ENCODE measurements at regions not wholly inside any gene's neighbourhood (a gene's known extent, or its start where the extent isn't known, plus 50 kb on each side); places are given as distances from the start of the nearest gene placed in this dataset.

- TF ChIP-seq CTCF (IDR thresholded peaks at IDR 0.05; ENCODE audit: insufficient read depth, low read depth, low read length): no peak
- POLR2A ChIA-PET: no interaction called here
- H3K36me3 ChIP-seq (ENCODE audit: control insufficient read depth, insufficient read depth, low read length): no peaks in the 10 kb centered on the region
- DNase-seq (ENCODE audit: low read depth): no peak
- CTCF ChIA-PET: no interaction called here
- H3K4me3 ChIP-seq (ENCODE audit: low read depth, low read length): no peak overlapping the region
- H3K27me3 ChIP-seq (ENCODE audit: control insufficient read depth, insufficient read depth, low read length): no peaks in the 10 kb centered on the region
Measured at GRCh38 chrX:64097891-64098290, 107.6 kb downstream of the AMER1 start.

GRCh38 chrX:64093761-64094160, 111.7 kb downstream of the AMER1 start:
- Histone ChIP-seq H3K4me3 (ENCODE audit: low read depth, low read length) (no peak overlapping the region), H3K36me3 (ENCODE audit: control insufficient read depth, insufficient read depth, low read length) (no peaks in the 10 kb centered on the region), H3K27me3 (ENCODE audit: control insufficient read depth, insufficient read depth, low read length) (no peaks in the 10 kb centered on the region)
- TF ChIP-seq CTCF (IDR thresholded peaks at IDR 0.05; ENCODE audit: insufficient read depth, low read depth, low read length): peak; percentile 43
- ChIA-PET POLR2A (no interaction called here), CTCF (interaction anchor here (0.7 to 1.3 kb wide), 6 partner anchors 10 to 164 kb away, joined by 3 to 4 read pairs (median 3); no protein-coding TSS in a partner anchor)
- no peak for DNase-seq (ENCODE audit: low read depth)
